Endodermal cell (in vitro differentiated cells): ENCODE measurements at regions not wholly inside any gene's neighbourhood (a gene's known extent, or its start where the extent isn't known, plus 50 kb on each side); places are given as distances from the start of the nearest gene placed in this dataset.

ENCODE experiments used
- DNase-seq: peaks from one replicate; pipeline ENCODE4 v3.0.0-alpha.2; 2017
- H3K27ac ChIP-seq: 2 replicates; pipeline ENCODE4 v1.5.1; 2013; ENCODE audit warnings: mild to moderate bottlenecking, low read depth, low read length, moderate library complexity
- H3K27me3 ChIP-seq: 2 replicates; pipeline ENCODE4 v1.6.1; 2013; ENCODE audit warnings: mild to moderate bottlenecking, low read length, moderate library complexity; ENCODE audit not compliant: insufficient read depth, control insufficient read depth, poor library complexity, severe bottlenecking
- H3K36me3 ChIP-seq: 2 replicates; pipeline ENCODE4 v1.7.0; 2013; ENCODE audit warnings: mild to moderate bottlenecking, low read length, moderate library complexity; ENCODE audit not compliant: control insufficient read depth, insufficient read depth
- H3K4me1 ChIP-seq: one replicate; pipeline ENCODE4 v1.7.0; 2013; ENCODE audit warnings: low read length; ENCODE audit not compliant: control insufficient read depth, insufficient read depth
- H3K4me3 ChIP-seq: 2 replicates; pipeline ENCODE4 v1.5.1; 2013; ENCODE audit warnings: mild to moderate bottlenecking, low read length, moderate library complexity
- H3K9ac ChIP-seq: 2 replicates; pipeline ENCODE4 v1.6.1; 2013; ENCODE audit warnings: mild to moderate bottlenecking, low read length, moderate library complexity; ENCODE audit not compliant: poor library complexity, severe bottlenecking; ENCODE audit errors: extremely low read depth
- H3K9me3 ChIP-seq: 2 replicates; pipeline ENCODE4 v1.6.1; 2013; ENCODE audit warnings: mild to moderate bottlenecking, low read length, moderate library complexity; ENCODE audit not compliant: control insufficient read depth
- H3K27ac Mint-ChIP-seq: 2 replicates; pipeline ENCODE4 v1.8.0; 2020; ENCODE audit warnings: mixed read lengths
- H3K27me3 Mint-ChIP-seq: 2 replicates; pipeline ENCODE4 v1.8.0; 2021; ENCODE audit warnings: mild to moderate bottlenecking, mixed read lengths; ENCODE audit not compliant: insufficient read depth
- H3K36me3 Mint-ChIP-seq: 2 replicates; pipeline ENCODE4 v1.8.0; 2020; ENCODE audit warnings: low read depth, mixed read lengths
- H3K4me1 Mint-ChIP-seq: 2 replicates; pipeline ENCODE4 v1.8.0; 2020; ENCODE audit warnings: mixed read lengths
- H3K4me3 Mint-ChIP-seq: 2 replicates; pipeline ENCODE4 v1.8.0; 2020; ENCODE audit warnings: mild to moderate bottlenecking, moderate library complexity, mixed read lengths
- H3K9me3 Mint-ChIP-seq: 2 replicates; pipeline ENCODE4 v1.8.0; 2020; ENCODE audit warnings: mild to moderate bottlenecking, mixed read lengths
- WGBS, 2 experiments: methylation state at CpG; one replicate each; pipeline versions ENCODE4 v1.1.5 to v1.1.7; 2013; ENCODE audit warnings: missing lambda C conversion rate in 2 of 2, mixed read lengths in 1 of 2; ENCODE audit not compliant: insufficient coverage in 1 of 2, insufficient read length in 1 of 2; 5-methylcytosine and 5-hydroxymethylcytosine counted together
- TF ChIP-seq, protein P1 (sequence below): fragments of 200-600 bp; sonication (generic); conservative IDR thresholded peaks from 2 replicates; pipeline ENCODE4 v1.5.0; 2021; ENCODE audit warnings: antibody characterized with exemption, mild to moderate bottlenecking

GRCh38 chr2:207274530-207275189, 108.9 kb upstream of the KLF7 start:
- Histone ChIP-seq H3K9me3 (peaks cover 11% of the 10 kb centered on the region), H3K27me3 (no peaks in the 10 kb centered on the region), H3K36me3 (no peaks in the 10 kb centered on the region), H3K27ac (no peak overlapping the region), H3K4me3 (no peak overlapping the region), H3K4me1 (no peaks in the 10 kb centered on the region), H3K9ac (no peak overlapping the region)
- H3K4me1 Mint-ChIP-seq, result peaks cover 6% of the 10 kb centered on the region
- no peak for DNase-seq
- no peak overlapping the region for H3K4me3 Mint-ChIP-seq
- TF ChIP-seq, protein P1, sequence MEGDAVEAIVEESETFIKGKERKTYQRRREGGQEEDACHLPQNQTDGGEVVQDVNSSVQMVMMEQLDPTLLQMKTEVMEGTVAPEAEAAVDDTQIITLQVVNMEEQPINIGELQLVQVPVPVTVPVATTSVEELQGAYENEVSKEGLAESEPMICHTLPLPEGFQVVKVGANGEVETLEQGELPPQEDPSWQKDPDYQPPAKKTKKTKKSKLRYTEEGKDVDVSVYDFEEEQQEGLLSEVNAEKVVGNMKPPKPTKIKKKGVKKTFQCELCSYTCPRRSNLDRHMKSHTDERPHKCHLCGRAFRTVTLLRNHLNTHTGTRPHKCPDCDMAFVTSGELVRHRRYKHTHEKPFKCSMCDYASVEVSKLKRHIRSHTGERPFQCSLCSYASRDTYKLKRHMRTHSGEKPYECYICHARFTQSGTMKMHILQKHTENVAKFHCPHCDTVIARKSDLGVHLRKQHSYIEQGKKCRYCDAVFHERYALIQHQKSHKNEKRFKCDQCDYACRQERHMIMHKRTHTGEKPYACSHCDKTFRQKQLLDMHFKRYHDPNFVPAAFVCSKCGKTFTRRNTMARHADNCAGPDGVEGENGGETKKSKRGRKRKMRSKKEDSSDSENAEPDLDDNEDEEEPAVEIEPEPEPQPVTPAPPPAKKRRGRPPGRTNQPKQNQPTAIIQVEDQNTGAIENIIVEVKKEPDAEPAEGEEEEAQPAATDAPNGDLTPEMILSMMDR, result no peak
- peaks cover 9% of the 10 kb centered on the region for H3K9me3 Mint-ChIP-seq
- H3K27ac Mint-ChIP-seq, result no peak overlapping the region
- peaks cover 2% of the 10 kb centered on the region for H3K27me3 Mint-ChIP-seq
- H3K36me3 Mint-ChIP-seq, result no peaks in the 10 kb centered on the region
- 98 to 100% methylated on average over 3 to 5 of the region's 5 CpGs for WGBS, 2 experiments

DNA sequence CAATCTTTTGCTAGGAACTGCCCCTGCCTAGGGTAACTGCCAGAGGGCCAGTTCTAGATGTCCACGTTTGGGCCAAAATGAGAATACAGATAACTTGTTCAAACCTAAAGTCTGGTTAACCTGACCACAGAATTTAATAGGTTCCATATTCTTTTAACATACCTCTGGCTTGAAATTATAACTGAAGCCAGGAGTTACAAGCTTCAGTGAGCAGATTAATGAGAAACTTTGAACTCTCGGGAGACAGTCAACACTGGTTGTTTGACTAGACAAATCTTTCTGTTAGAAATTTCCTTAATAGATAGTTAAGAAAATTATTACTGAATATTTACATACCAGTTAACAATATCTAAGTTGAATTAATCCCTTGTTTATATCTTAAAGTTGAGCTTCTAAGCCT, 110.0 kb upstream of the KLF7 start:
- H3K9me3 Mint-ChIP-seq, result peaks cover 9% of the 10 kb centered on the region
- no peak overlapping the region for H3K27ac ChIP-seq
- H3K4me1 Mint-ChIP-seq, result peaks cover 6% of the 10 kb centered on the region
- H3K4me3 Mint-ChIP-seq, result no peak overlapping the region
- 97 to 100% methylated on average over 2 of the region's 2 CpGs for whole genome bisulfite sequencing, 2 experiments
- TF ChIP-seq, protein P1, result no peak
- H3K27me3 Mint-ChIP-seq, result peaks cover 2% of the 10 kb centered on the region
- no peak overlapping the region for H3K27ac Mint-ChIP-seq
- peaks cover 11% of the 10 kb centered on the region for H3K9me3 ChIP-seq
- no peak overlapping the region for H3K9ac ChIP-seq
- H3K36me3 Mint-ChIP-seq, result no peaks in the 10 kb centered on the region
- H3K4me3 ChIP-seq, result no peak overlapping the region
- H3K27me3 ChIP-seq, result no peaks in the 10 kb centered on the region
- H3K4me1 ChIP-seq, result no peaks in the 10 kb centered on the region
- no peaks in the 10 kb centered on the region for H3K36me3 ChIP-seq
- DNase-seq, result no peak

DNA sequence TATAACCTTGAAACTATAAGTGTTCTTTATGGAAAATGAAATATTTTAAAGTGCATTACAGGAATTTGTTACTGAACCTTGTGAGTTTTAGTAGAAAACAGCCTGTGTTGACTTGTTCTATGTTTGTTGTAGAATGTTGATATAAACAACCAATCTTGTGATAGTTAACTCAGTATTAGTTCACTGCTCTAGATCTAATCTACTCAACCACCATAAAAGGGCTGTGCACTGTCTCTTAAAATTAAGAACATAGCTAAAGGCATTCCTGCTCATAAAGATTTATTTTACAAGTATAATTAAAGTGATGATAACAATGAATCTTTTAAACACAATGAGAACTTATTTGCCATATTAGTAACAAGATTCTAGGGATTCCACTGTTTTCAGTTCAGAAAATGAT, 110.5 kb upstream of the KLF7 start:
- Mint-ChIP-seq H3K9me3 (peaks cover 9% of the 10 kb centered on the region), H3K4me1 (peaks cover 6% of the 10 kb centered on the region), H3K4me3 (no peak overlapping the region)

More for the DNA sequence above, 110.5 kb upstream of the KLF7 start:
- no peaks in the 10 kb centered on the region for H3K4me1 ChIP-seq
- TF ChIP-seq, protein P1, result no peak
- no peak overlapping the region for H3K27ac ChIP-seq
- H3K9me3 ChIP-seq, result peaks cover 11% of the 10 kb centered on the region
- H3K36me3 ChIP-seq, result no peaks in the 10 kb centered on the region
- H3K27me3 ChIP-seq, result no peaks in the 10 kb centered on the region
- Mint-ChIP-seq H3K27me3 (peaks cover 2% of the 10 kb centered on the region), H3K27ac (no peak overlapping the region), H3K36me3 (no peaks in the 10 kb centered on the region)
- no peak overlapping the region for H3K9ac ChIP-seq
- H3K4me3 ChIP-seq, result no peak overlapping the region
- no peak for DNase-seq
